ENCODE measurements at regions not wholly inside any gene's neighbourhood (a gene's known extent, or its start where the extent isn't known, plus 50 kb on each side); places are given as distances from the start of the nearest gene placed in this dataset.
"Not testable (repeated sequence)": the region's sequence is repeated elsewhere in the genome, so short reads cannot be mapped to it uniquely, and the experiment has no call there.

DNA sequence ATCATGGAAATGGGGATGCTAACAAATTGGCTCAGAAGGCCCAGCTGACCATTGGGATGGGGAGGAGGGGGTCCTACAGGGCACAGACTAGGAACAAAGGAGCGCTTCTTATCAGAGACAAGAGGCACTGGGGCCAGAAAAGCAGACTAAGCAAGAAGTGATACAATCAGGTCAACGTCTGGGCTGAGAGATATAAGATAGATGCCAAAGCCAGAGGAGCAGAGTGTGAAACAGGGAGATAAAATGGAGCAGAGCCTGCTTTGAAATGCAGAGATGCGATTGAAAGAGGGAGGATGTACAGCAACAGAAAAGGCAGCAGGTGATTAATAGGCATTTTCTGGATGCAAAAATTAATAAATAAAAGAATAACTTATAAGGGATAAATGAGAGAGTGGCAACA is 127.5 kb upstream of the SAMSN1 start:
- no peak for DNase-seq
- intact Hi-C loops (cut with DNase I; ENCODE audit: low total_unique reads) = no loop called here
- no peaks in the 10 kb centered on the region for H3K36me3 ChIP-seq (ENCODE audit: low read depth, missing control alignments)
- no peak overlapping the region for H3K27ac ChIP-seq
- no peaks in the 10 kb centered on the region for H3K4me1 ChIP-seq
- no peaks in the 10 kb centered on the region for H3K9me3 ChIP-seq
- TF ChIP-seq POLR2A (IDR thresholded peaks at IDR 0.05) = no peak
- TF ChIP-seq, protein P1, sequence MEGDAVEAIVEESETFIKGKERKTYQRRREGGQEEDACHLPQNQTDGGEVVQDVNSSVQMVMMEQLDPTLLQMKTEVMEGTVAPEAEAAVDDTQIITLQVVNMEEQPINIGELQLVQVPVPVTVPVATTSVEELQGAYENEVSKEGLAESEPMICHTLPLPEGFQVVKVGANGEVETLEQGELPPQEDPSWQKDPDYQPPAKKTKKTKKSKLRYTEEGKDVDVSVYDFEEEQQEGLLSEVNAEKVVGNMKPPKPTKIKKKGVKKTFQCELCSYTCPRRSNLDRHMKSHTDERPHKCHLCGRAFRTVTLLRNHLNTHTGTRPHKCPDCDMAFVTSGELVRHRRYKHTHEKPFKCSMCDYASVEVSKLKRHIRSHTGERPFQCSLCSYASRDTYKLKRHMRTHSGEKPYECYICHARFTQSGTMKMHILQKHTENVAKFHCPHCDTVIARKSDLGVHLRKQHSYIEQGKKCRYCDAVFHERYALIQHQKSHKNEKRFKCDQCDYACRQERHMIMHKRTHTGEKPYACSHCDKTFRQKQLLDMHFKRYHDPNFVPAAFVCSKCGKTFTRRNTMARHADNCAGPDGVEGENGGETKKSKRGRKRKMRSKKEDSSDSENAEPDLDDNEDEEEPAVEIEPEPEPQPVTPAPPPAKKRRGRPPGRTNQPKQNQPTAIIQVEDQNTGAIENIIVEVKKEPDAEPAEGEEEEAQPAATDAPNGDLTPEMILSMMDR (IDR thresholded peaks at IDR 0.05) = no peak
- 32 to 37% methylated on average over 3 of the region's 3 CpGs for WGBS, 2 donors
- H3K27me3 ChIP-seq = no peaks in the 10 kb centered on the region
- no peak overlapping the region for H3K4me3 ChIP-seq

- Histone ChIP-seq H3K4me1 (no peaks in the 10 kb centered on the region), H3K9me3 (no peaks in the 10 kb centered on the region), H3K4me3 (no peak overlapping the region), H3K27me3 (no peaks in the 10 kb centered on the region), H3K36me3 (ENCODE audit: low read depth, missing control alignments) (no peaks in the 10 kb centered on the region), H3K27ac (no peak overlapping the region)
- TF ChIP-seq, protein P1 (IDR thresholded peaks at IDR 0.05) = no peak
- TF ChIP-seq POLR2A (IDR thresholded peaks at IDR 0.05) = no peak
- intact Hi-C loops (cut with DNase I; ENCODE audit: low total_unique reads) = no loop called here
- no peak for DNase-seq
- 73 to 86% methylated on average over 1 of the region's 1 CpG for WGBS, 2 donors
Measured at GRCh38 chr21:14672466-14672865, 126.4 kb upstream of the SAMSN1 start.

GRCh38 chr21:14670409-14670808 is 124.3 kb upstream of the SAMSN1 start:
- no peaks in the 10 kb centered on the region for H3K9me3 ChIP-seq
- H3K36me3 ChIP-seq (ENCODE audit: low read depth, missing control alignments) = no peaks in the 10 kb centered on the region
- no peak overlapping the region for H3K4me3 ChIP-seq
- no peak for DNase-seq
- WGBS, 2 donors = 92 to 97% methylated on average over 2 of the region's 2 CpGs
- H3K27ac ChIP-seq = no peak overlapping the region
- TF ChIP-seq POLR2A (IDR thresholded peaks at IDR 0.05) = no peak
- TF ChIP-seq, protein P1 (IDR thresholded peaks at IDR 0.05) = no peak
- no peaks in the 10 kb centered on the region for H3K27me3 ChIP-seq
- intact Hi-C loops (cut with DNase I; ENCODE audit: low total_unique reads) = no loop called here
- no peaks in the 10 kb centered on the region for H3K4me1 ChIP-seq

DNA sequence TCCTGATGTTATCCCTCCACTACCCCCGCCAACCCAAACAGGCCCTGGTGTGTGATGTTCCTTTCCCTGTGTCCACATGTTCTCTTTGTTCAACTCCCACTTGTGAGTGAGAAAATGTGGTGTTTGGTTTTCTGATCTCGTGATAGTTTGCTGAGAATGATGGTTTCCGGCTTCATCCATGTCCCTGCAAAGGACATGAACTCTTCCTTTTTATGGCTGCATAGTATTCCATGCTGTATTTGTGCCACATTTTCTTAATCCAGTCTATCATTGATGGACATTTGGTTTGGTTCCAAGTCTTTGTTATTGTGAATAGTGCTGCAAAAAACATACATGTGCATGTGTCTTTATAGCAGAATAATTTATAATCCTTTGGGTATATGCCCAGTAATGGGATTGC is 123.0 kb upstream of the SAMSN1 start:
- intact Hi-C loops (cut with DNase I; ENCODE audit: low total_unique reads); H3K4me1 ChIP-seq; H3K27ac ChIP-seq; H3K9me3 ChIP-seq; H3K36me3 ChIP-seq (ENCODE audit: low read depth, missing control alignments); DNase-seq; H3K27me3 ChIP-seq; H3K4me3 ChIP-seq: not testable (repeated sequence)
- 91 to 93% methylated on average over 3 of the region's 3 CpGs for WGBS, 2 donors

DNA sequence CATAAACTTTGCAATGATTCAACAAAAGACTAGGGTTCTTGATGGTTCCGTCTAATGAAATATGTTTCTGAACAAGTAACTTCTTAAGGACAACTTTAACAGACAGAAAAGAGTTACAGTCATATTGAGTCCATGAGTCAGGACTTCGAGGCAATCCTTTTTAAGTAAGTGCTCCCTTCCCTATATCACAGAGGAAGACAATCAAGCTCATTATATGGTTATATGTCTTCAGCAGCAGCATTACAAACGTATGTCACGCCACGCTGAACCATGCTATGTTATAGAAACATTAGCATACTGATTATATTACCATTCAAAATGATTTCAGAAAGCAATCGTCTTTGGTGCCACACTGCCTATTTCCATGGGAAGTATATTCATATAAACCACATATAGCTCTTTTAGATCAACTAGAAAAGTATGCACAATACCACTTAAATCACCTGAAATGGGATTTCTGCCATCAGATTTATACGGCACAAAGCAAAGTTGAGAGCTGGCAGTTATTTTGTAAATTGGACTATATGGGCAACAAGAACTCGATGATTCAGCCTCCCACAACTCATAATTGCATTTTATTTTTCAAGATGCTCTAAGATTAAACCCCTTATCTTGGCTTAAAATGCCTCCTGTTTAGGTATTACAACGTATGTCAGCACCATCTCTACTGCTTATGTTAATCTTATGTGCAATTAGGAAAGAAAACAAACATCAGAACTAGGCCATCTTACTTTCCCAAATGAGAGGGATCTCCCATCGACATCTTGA is 111.3 kb upstream of the SAMSN1 start:
- H3K9me3 ChIP-seq = no peaks in the 10 kb centered on the region
- H3K4me3 ChIP-seq = no peak overlapping the region
- DNase-seq = no peak
- no peak for TF ChIP-seq POLR2A (IDR thresholded peaks at IDR 0.05)
- TF ChIP-seq, protein P1 (IDR thresholded peaks at IDR 0.05) = no peak
- WGBS, 2 donors = 84 to 87% methylated on average over 10 of the region's 10 CpGs
- no peaks in the 10 kb centered on the region for H3K36me3 ChIP-seq (ENCODE audit: low read depth, missing control alignments)
- intact Hi-C loops (cut with DNase I; ENCODE audit: low total_unique reads) = no loop called here
- H3K27me3 ChIP-seq = no peaks in the 10 kb centered on the region
- no peaks in the 10 kb centered on the region for H3K4me1 ChIP-seq
- no peak overlapping the region for H3K27ac ChIP-seq
